ENCODE measurements at regions not wholly inside any gene's neighbourhood (a gene's known extent, or its start where the extent isn't known, plus 50 kb on each side); places are given as distances from the start of the nearest gene placed in this dataset.

GRCh38 chr5:114644576-114644975 lies 282.7 kb downstream of the KCNN2 start:
- DNase-seq, result no peak

GRCh38 chr5:114636271-114636670 lies 274.4 kb downstream of the KCNN2 start:
- no peak for DNase-seq

GRCh38 chr5:114634967-114635901 lies 273.4 kb downstream of the KCNN2 start:
- DNase-seq, result no peak

GRCh38 chr5:114634517-114634916 lies 272.6 kb downstream of the KCNN2 start:
- no peak for DNase-seq

GRCh38 chr5:114612406-114612805 lies 250.5 kb downstream of the KCNN2 start:
- no peak for DNase-seq

GRCh38 chr5:114581136-114581535 lies 219.3 kb downstream of the KCNN2 start:
- DNase-seq, result no peak

- no peak for DNase-seq
Observed at GRCh38 chr5:114565871-114566270, 204.0 kb downstream of the KCNN2 start.

- no peak for DNase-seq
Observed at GRCh38 chr5:114565139-114565538, 203.3 kb downstream of the KCNN2 start.

- DNase-seq, result no peak
Observed at GRCh38 chr5:114561415-114561814, 199.5 kb downstream of the KCNN2 start.
